ENCODE measurements at regions not wholly inside any gene's neighbourhood (a gene's known extent, or its start where the extent isn't known, plus 50 kb on each side); places are given as distances from the start of the nearest gene placed in this dataset.

DNA sequence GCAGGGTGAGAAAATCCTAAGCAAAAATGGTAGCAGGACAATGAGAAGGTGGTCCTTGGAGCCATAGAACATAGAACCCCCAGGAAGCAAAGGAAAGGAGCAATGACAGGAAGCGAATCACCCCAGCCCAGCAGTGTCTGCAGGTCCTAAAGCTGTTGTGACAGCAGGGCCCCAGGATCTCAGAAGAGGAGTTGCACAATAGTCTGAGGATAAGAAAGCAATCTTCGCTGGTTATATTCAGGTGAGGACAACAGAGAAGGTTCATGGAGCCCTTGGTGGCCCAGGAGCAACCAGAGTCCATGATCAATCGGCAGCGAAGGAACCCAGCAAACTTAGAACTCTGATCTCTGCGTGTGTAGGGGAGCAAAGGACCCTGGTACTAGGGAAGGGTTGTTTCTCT is 234.8 kb upstream of the IRX2 start:
- TF ChIP-seq CTCF (IDR thresholded peaks at IDR 0.05): no peak
- no peaks in the 10 kb centered on the region for H3K27me3 Mint-ChIP-seq (ENCODE audit: unreplicated experiment)
- no peaks in the 10 kb centered on the region for H3K36me3 Mint-ChIP-seq (ENCODE audit: unreplicated experiment)

DNA sequence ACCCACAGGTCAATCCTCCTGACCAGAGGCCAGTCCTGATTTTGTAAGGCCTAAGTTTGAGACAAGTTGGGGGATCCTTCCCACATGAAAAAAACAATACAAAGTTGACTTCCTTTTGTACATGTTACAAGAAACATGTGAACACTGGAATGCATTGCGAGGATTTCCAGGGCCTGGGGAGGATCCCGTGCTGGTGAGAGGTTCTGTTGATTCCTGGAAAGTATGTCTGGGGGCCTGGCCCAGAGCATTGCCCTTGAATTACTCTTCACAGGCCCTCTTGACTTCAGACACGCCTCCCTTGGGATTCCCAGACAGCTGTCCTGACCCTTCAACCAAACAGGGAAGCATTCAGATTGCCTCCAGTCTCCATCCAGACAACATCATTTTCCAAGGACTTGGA is 234.2 kb upstream of the IRX2 start:
- Mint-ChIP-seq H3K27ac (ENCODE audit: unreplicated experiment) (no peak overlapping the region), H3K4me3 (ENCODE audit: unreplicated experiment) (no peak overlapping the region), H3K27me3 (ENCODE audit: unreplicated experiment) (no peaks in the 10 kb centered on the region), H3K9me3 (ENCODE audit: unreplicated experiment) (peaks cover 21% of the 10 kb centered on the region), H3K36me3 (ENCODE audit: unreplicated experiment) (no peaks in the 10 kb centered on the region), H3K4me1 (ENCODE audit: unreplicated experiment) (no peaks in the 10 kb centered on the region)
- TF ChIP-seq CTCF (IDR thresholded peaks at IDR 0.05): no peak
- no peak for DNase-seq (ENCODE audit: extremely low spot score, unreplicated experiment)

More for the DNA sequence above, 234.8 kb upstream of the IRX2 start:
- H3K27ac Mint-ChIP-seq (ENCODE audit: unreplicated experiment): no peak overlapping the region
- H3K4me1 Mint-ChIP-seq (ENCODE audit: unreplicated experiment): no peaks in the 10 kb centered on the region
- H3K4me3 Mint-ChIP-seq (ENCODE audit: unreplicated experiment): no peak overlapping the region
- H3K9me3 Mint-ChIP-seq (ENCODE audit: unreplicated experiment): peaks cover 21% of the 10 kb centered on the region
- DNase-seq (ENCODE audit: extremely low spot score, unreplicated experiment): no peak

GRCh38 chr5:2983583-2984300 is 232.3 kb upstream of the IRX2 start:
- no peaks in the 10 kb centered on the region for H3K36me3 Mint-ChIP-seq (ENCODE audit: unreplicated experiment)
- no peak overlapping the region for H3K4me3 Mint-ChIP-seq (ENCODE audit: unreplicated experiment)
- no peak for TF ChIP-seq CTCF (IDR thresholded peaks at IDR 0.05)
- DNase-seq (ENCODE audit: extremely low spot score, unreplicated experiment): no peak
- H3K9me3 Mint-ChIP-seq (ENCODE audit: unreplicated experiment): peaks cover 19% of the 10 kb centered on the region
- H3K4me1 Mint-ChIP-seq (ENCODE audit: unreplicated experiment): no peaks in the 10 kb centered on the region
- H3K27ac Mint-ChIP-seq (ENCODE audit: unreplicated experiment): no peak overlapping the region
- no peaks in the 10 kb centered on the region for H3K27me3 Mint-ChIP-seq (ENCODE audit: unreplicated experiment)

- Mint-ChIP-seq H3K36me3 (ENCODE audit: unreplicated experiment) (no peaks in the 10 kb centered on the region), H3K4me3 (ENCODE audit: unreplicated experiment) (no peak overlapping the region), H3K27me3 (ENCODE audit: unreplicated experiment) (no peaks in the 10 kb centered on the region), H3K4me1 (ENCODE audit: unreplicated experiment) (no peaks in the 10 kb centered on the region), H3K27ac (ENCODE audit: unreplicated experiment) (no peak overlapping the region), H3K9me3 (ENCODE audit: unreplicated experiment) (peaks cover 27% of the 10 kb centered on the region)
- no peak for TF ChIP-seq CTCF (IDR thresholded peaks at IDR 0.05)
- DNase-seq (ENCODE audit: extremely low spot score, unreplicated experiment): peak; percentile 57
Observed at GRCh38 chr5:2981652-2982051, 230.2 kb upstream of the IRX2 start.

- H3K36me3 Mint-ChIP-seq (ENCODE audit: unreplicated experiment): no peaks in the 10 kb centered on the region
- peaks cover 33% of the 10 kb centered on the region for H3K9me3 Mint-ChIP-seq (ENCODE audit: unreplicated experiment)
- H3K4me3 Mint-ChIP-seq (ENCODE audit: unreplicated experiment): no peak overlapping the region
- no peaks in the 10 kb centered on the region for H3K27me3 Mint-ChIP-seq (ENCODE audit: unreplicated experiment)
- no peak for TF ChIP-seq CTCF (IDR thresholded peaks at IDR 0.05)
- no peak overlapping the region for H3K27ac Mint-ChIP-seq (ENCODE audit: unreplicated experiment)
- no peaks in the 10 kb centered on the region for H3K4me1 Mint-ChIP-seq (ENCODE audit: unreplicated experiment)
- DNase-seq (ENCODE audit: extremely low spot score, unreplicated experiment): peak; percentile 68
Observed at GRCh38 chr5:2981035-2981434, 229.6 kb upstream of the IRX2 start.
